ENCODE measurements at regions not wholly inside any gene's neighbourhood (a gene's known extent, or its start where the extent isn't known, plus 50 kb on each side); places are given as distances from the start of the nearest gene placed in this dataset.
"Not testable (repeated sequence)": the region's sequence is repeated elsewhere in the genome, so short reads cannot be mapped to it uniquely, and the experiment has no call there.

DNA sequence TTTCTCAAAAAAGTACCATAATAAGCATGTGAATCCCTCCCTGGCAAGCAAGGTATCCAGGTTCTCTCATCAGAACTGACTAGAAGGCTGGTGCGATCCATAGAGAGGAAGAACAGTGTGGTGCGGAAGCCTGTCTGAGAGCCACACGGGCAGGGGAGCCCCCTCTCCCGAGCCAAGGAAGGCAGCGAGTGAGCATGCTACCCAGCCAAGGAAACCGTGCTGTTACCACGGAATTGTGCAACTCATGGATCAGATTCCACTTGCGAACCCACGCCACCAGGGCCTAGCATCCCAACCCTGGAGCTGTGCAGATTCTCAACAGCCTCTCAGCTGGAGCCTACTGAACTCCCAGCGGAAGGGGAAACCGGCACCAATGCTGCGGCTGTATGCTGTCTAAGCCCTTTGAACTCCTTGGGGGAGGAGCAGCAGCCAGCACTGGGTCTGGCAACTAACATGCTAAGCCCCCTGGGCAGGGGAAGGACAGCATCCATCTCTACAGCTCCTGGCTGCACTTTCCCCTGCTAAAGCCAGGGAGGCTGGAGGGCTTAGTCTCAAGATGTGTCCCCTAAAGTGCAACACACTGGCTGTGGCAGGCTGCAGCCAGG is 823.1 kb downstream of the EPHA4 start:
- DNase-seq, result no peak

DNA sequence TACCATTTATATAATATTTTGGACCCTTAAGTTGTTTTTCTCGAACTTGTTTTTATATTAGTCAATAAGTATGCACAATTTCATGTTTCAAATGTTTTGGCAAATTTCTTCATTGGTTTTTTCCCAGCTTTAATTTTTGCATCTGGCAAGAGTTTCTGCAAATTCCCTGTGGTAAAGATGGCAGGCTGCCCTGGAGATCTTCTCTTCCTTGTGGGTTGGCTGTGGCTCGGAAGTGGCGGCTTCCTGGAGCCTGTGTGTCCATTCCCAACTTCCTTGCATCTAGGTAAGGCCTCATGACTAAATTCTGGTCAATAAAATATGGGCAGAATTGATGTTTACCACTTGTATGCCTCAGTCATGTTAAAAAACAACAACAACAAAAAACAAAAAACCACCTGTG is 818.6 kb downstream of the EPHA4 start:
- no peak for DNase-seq

DNA sequence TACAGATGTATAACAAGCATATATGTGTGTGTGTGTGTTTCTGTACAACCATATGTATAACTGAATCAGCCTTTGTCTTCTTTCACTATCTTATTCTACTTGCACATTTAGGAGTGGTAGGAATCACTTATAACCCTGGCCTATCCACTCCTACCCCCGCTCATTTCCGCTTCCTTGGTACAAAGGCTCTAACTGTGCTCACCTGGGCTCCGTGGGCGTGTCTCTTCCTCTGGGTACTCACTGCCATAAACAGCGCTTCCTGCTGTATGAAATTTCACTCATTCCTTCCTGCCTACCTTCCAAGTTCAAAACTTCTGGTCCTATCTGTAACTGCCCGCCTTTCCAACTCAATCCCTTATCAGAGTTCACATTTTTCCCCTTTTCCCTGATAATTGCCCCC is 815.5 kb downstream of the EPHA4 start:
- no peak for DNase-seq

- not testable (repeated sequence) for DNase-seq
Observed at GRCh38 chr2:220758376-220758775, 813.7 kb downstream of the EPHA4 start.

DNA sequence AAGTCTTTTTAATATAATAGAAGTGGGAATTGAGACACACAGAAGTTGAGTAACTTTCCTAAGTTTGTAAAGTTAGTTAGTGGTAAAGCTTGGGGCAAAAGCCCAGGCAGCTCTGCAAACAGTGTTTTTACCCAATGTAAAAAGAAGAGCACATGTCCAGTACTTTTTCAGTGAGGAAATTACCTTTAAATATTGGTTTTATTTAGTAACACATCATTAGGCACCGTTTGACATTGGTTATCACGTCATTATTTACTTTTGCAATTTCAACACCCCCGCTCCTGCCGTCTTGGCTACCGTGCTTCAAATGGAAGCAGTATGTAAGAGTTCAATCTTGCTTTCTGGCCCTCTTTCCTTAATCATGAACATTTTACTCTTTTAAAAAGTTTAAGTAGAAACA is 807.9 kb downstream of the EPHA4 start:
- DNase-seq, result no peak

DNA sequence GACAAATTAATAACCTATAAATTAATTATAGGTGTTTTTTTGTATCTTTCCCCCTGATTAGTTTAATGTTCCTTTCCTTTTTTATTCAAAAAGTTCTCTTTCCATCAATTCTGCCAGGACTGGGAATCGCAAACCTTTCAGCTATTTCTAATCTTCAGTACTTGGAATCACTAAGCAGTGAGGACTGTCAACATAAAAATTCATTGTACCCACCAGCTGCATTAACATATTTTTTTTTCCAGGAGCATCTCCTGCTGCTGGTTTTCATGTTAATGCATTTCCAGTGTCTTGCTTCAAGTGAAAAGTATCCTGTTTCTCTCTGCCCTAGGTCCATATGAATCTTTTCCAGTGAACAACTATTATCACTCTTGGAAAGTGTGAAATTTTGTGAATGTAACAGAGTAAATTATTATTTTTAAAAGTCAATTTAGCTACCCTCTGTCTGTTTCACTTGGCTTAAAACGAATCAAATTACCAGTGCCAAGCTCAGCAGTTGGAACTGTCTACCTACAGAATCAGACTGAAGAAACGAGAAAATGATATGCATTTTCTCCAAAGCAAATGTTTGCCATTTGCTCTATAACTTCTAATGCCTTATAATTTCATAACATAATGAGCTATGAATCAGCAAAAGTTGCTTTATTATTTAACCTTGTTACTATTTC is 804.4 kb downstream of the EPHA4 start:
- no peak for DNase-seq

- DNase-seq, result no peak
Observed at GRCh38 chr2:220775856-220776488, 796.1 kb downstream of the EPHA4 start.

DNA sequence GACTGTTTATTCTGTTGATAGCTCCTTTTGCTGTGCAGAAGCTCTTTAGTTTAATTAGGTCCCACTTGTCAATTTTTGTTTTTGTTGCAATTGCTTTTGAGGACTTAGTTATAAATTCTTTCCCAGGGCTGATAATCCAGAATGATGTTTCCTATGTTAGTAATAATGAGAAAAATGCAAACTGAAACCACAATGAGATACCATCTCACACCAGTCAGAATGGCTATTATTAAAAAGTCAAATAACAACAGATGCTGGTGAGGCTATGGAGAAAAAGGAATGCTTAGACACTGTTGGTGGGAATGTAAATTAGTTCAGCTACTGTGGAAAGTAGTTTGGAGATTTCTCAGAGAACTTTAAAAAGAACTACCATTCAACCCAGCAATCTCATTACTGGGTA is 793.0 kb downstream of the EPHA4 start:
- not testable (repeated sequence) for DNase-seq

DNA sequence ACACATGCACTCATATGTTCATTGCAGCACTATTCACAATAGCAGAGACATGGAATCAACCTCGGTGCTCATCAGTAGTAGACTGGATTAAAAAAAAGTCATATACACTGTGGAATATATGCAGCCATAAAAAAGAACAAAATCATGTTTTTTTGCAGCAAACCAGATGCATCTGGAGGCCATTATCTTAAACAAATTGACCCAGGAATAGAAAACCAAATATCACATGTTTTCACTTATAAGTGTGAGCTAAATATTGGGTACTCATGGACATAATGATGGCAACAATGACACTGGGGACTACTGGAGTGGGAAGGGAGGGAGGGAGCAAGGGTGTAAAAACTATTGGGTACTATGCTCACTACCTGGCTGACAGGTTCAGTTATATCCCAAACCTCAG is 792.6 kb downstream of the EPHA4 start:
- DNase-seq, result no peak

GRCh38 chr2:220779931-220780330 is 792.2 kb downstream of the EPHA4 start:
- DNase-seq, result no peak

DNA sequence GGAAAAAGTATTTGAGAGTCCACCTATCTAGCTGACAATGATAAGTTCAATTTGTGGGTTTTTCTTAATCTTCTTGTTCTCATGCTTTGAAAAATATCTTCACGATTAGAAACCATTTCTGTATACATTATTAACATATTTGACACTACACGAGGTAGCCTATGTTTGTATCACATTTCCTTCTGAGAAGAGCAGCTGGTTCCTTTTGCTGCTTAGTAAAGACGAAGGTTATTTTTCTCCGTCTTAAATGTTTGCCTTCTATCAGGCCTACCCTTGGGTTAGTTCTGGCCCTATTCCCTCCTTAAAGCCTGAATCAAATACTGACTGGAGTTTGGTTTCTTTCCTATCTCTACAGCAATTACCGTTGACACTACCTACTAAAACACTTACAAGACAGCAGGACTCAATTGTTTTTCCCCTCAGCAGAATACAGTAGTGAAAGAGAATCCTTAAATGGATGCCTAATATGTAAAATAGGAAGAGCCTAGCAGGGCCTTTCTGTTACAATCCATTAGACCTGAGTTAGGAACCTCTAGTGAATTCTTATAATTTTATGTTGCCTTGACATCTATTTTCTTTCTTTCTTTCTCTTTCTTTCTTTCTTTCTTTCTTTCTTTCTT is 790.4 kb downstream of the EPHA4 start:
- no peak for DNase-seq

DNA sequence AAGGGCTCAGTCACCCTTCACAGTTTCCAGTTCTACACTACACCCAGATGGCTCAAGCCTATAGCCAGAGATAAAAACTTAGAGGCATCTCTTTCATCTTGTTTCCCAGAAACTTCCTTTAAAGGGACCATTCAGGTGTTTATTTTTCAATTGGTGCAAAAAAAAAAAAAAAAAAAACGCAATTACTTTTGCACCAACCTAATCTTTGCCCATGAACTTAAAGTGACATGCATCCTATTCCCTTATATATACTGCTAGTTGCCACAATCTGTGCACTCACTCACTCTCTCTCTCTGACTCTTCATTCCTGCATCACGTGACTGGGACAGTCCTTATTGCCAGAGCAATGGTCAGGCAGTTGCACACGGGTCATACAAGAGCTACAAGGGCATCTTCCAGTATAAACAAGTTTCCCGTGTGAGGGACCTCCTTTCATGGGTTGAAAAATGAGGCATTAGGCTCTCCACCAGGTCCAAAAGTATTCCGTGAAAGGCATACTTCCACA is 789.4 kb downstream of the EPHA4 start:
- DNase-seq, result no peak

GRCh38 chr2:220783671-220784070 is 788.4 kb downstream of the EPHA4 start:
- DNase-seq, result no peak

GRCh38 chr2:220785178-220785577 is 786.9 kb downstream of the EPHA4 start:
- no peak for DNase-seq

- DNase-seq, result no peak
Observed at GRCh38 chr2:220786216-220786615, 785.9 kb downstream of the EPHA4 start.

DNA sequence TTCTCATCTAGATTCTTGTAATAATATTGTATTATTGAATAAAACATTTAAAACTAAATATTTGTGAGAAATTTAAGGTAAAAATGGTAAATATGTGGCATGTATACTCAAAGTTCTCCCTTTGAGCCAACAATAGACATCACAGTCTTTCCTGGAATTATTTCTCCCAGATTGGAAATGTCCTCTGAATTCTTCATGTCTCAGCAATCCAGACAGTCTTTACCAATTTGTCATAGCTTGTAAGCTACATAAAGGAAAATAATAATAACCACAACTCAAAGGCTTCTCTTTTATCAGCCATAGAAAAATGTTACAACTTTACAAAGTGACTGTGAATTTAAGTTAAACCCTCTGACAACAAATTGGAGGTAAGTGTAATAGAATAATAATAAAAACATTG is 784.9 kb downstream of the EPHA4 start:
- no peak for DNase-seq

DNA sequence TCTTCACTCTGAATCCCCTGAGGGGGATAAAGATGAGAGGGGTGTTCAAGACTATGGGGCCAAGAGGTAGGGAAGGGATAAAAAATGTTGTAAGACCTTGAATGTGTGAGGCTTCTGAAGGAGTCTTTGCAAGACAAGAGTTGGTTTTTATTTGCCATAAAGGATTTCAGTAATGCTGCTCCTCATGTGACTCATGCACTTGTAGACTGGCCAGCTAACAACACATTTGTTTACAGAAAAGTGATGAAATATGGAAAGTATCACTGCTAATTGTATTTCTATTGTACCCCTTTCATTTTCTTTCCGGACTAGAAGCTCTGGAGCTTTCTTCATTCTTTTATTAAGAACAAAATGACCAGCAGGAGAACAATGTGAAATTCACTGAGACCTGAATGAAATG is 782.1 kb downstream of the EPHA4 start:
- no peak for DNase-seq

DNA sequence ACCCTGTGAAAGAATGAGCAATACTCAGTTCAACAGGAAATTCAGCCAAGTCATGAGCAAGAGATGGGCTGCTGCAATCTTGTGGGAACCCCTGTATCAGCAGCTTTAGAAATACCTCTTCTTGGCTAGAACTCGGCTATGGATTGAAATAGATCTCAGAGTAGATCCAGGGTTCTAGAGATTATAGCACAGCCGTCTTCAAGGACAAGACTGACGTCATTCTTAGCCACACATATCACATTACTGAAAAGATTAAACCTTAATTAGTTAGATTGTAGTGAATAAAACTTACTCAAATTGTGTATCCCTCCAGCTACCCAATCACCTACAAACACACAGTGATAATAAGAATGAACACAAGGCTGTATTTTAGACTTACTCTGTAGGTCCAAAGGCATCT is 776.4 kb downstream of the EPHA4 start:
- no peak for DNase-seq

- DNase-seq, result no peak
Observed at GRCh38 chr2:220811115-220811514, 761.0 kb downstream of the EPHA4 start.

DNA sequence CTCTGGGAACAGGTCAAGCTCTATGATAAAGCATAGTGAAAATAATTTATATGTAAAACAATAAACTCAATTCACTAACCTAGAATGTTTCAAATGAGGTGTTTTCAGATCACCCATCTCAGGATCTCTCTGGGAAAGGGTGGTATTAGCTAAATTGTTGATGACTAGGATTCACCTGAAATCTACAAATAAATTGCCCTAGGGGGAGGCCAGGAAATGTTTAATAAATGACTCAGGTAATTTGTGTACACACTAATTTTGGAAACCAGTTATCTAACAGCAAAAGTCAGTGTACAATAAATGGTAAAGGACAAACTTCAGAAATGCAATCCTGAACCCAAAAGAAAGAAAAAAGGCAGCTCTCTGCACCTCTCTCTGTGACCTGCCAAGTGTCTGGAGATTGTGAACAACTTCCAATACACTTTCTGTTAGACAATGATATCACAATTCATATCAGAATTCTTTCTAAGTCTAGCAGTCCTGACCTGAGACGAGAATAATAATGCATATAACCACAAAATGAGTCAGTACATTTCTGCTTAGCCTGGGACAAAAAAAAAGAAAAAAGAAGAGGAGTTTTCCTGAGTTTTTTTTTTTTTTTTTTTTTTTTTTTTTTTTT is 760.0 kb downstream of the EPHA4 start:
- DNase-seq, result no peak

- DNase-seq, result no peak
Observed at GRCh38 chr2:220814441-220814840, 757.7 kb downstream of the EPHA4 start.

- DNase-seq, result no peak
Observed at GRCh38 chr2:220815698-220816097, 756.4 kb downstream of the EPHA4 start.

DNA sequence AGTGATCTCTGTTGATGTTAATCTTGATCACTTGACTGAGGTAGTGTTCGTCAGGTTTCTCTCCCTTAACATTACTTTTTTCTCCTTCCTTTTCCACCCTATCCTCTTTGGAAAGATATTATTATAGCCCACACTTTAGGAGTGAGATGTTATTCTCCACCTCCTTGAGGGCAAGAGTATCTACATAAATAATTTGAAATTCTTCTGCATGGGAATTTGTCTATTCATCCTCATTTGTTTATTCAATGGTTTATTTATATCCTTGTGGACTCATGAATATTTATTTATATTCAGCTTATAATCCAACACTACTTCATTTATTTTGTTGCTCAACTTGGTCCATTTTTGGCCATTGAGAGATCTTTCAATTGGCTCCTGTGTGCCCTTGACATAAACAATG is 750.4 kb downstream of the EPHA4 start:
- no peak for DNase-seq

Measured in activated T-cell treated with anti-CD3 and anti-CD28 coated beads, Interleukin-2, amount 50 U/mL, for 1 hour (primary cell).